ENCODE measurements at regions not wholly inside any gene's neighbourhood (a gene's known extent, or its start where the extent isn't known, plus 50 kb on each side); places are given as distances from the start of the nearest gene placed in this dataset.

GRCh38 chr2:6782517-6783237 lies 83.0 kb downstream of the CMPK2 start:
- no peak overlapping the region for H3K4me3 ChIP-seq (ENCODE audit: low read length)
- no peak for TF ChIP-seq CTCF (conservative IDR thresholded peaks at IDR 0.05; ENCODE audit: low read depth, low read length)
- no peak for DNase-seq (ENCODE audit: low read depth)

- no peak for DNase-seq (ENCODE audit: low read depth)
- no peak overlapping the region for H3K4me3 ChIP-seq (ENCODE audit: low read length)
- no peak for TF ChIP-seq CTCF (conservative IDR thresholded peaks at IDR 0.05; ENCODE audit: low read depth, low read length)
Observed at GRCh38 chr2:6783238-6783614, 82.5 kb downstream of the CMPK2 start.

GRCh38 chr2:6784291-6784690 lies 81.4 kb downstream of the CMPK2 start:
- DNase-seq (ENCODE audit: low read depth) = no peak
- no peak overlapping the region for H3K4me3 ChIP-seq (ENCODE audit: low read length)
- TF ChIP-seq CTCF (conservative IDR thresholded peaks at IDR 0.05; ENCODE audit: low read depth, low read length) = no peak

- H3K4me3 ChIP-seq (ENCODE audit: low read length) = no peak overlapping the region
- no peak for TF ChIP-seq CTCF (conservative IDR thresholded peaks at IDR 0.05; ENCODE audit: low read depth, low read length)
- DNase-seq (ENCODE audit: low read depth) = no peak
Observed at GRCh38 chr2:6785493-6785892, 80.2 kb downstream of the CMPK2 start.

- H3K4me3 ChIP-seq (ENCODE audit: low read length) = no peak overlapping the region
- DNase-seq (ENCODE audit: low read depth) = no peak
- TF ChIP-seq CTCF (conservative IDR thresholded peaks at IDR 0.05; ENCODE audit: low read depth, low read length) = no peak
Observed at GRCh38 chr2:6787376-6787775, 78.3 kb downstream of the CMPK2 start.

- no peak for TF ChIP-seq CTCF (conservative IDR thresholded peaks at IDR 0.05; ENCODE audit: low read depth, low read length)
- no peak overlapping the region for H3K4me3 ChIP-seq (ENCODE audit: low read length)
- DNase-seq (ENCODE audit: low read depth) = no peak
Observed at GRCh38 chr2:6788614-6789013, 77.1 kb downstream of the CMPK2 start.

- DNase-seq (ENCODE audit: low read depth) = no peak
- no peak overlapping the region for H3K4me3 ChIP-seq (ENCODE audit: low read length)
- no peak for TF ChIP-seq CTCF (conservative IDR thresholded peaks at IDR 0.05; ENCODE audit: low read depth, low read length)
Observed at GRCh38 chr2:6789559-6790138, 76.1 kb downstream of the CMPK2 start.

Data from retinal pigment epithelial cell (primary cell).